ENCODE measurements at regions not wholly inside any gene's neighbourhood (a gene's known extent, or its start where the extent isn't known, plus 50 kb on each side); places are given as distances from the start of the nearest gene placed in this dataset.
"Not testable (repeated sequence)": the region's sequence is repeated elsewhere in the genome, so short reads cannot be mapped to it uniquely, and the experiment has no call there.

DNA sequence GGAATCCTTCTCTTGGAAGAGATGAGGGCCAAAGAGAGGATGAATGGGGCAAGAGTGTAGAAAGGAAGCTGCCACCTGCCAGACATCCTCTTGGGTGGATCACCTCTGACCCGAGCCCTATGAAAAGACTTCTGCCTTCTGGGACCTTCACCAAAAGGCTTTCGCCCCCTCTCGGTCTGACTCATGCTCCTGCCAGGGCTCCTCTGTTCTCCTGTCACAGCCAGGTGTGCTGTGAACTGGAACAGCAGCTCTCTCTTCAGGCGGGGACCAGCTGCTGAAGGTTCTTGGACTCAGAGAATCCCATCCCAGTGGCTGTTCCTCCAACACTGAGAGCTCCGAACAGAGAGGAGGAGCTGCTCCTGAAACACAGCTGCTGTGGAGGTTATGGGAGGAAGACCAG is 96.6 kb upstream of the AKAP13 start:
- H3K27ac ChIP-seq (ENCODE audit: low read depth in 2 of 2, low read length in 1 of 2); H3K36me3 ChIP-seq (replicated peaks in 1 of 2; ENCODE audit: control insufficient read depth in 1 of 2, insufficient read depth in 2 of 2, low read length in 1 of 2); H3F3A ChIP-seq (replicated peaks; ENCODE audit: insufficient read depth); H3K27me3 ChIP-seq (ENCODE audit: insufficient read depth); H2AFZ ChIP-seq (ENCODE audit: low read depth); H3K4me3 ChIP-seq (ENCODE audit: low read depth in 2 of 2, low read length in 1 of 2); H3K79me2 ChIP-seq (ENCODE audit: insufficient read depth); CTCF ChIA-PET; H3K9me3 ChIP-seq; H3K9ac ChIP-seq; H3K4me1 ChIP-seq (ENCODE audit: control insufficient read depth in 1 of 2, insufficient read depth in 2 of 2, low read depth in 1 of 2, low read length in 1 of 2); DNase-seq; H4K20me1 ChIP-seq (ENCODE audit: insufficient read depth); H3K9me2 ChIP-seq; H3K4me2 ChIP-seq; POLR2A ChIA-PET: not testable (repeated sequence)
- WGBS (ENCODE audit: low lambda C conversion rate), result 71% methylated on average over 4 of the region's 5 CpGs

DNA sequence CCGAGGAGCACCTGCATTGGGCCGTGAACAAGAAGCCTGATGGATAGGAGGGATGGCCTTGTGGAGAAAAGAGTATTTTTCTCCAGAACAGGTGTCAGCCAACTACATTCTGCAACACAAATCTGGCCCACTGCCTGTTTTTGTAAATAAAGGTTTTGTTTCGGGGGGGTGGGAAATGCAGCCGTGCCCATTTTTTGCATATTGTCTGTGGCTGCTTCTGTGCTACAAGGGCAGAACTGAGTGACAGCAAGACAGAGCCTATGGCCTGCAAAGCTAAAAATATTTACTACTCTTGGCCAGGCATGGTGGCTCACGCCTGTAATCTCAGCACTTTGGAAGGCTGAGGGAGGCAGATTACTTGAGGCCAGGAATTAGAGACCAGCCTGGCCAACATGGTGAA is 95.9 kb upstream of the AKAP13 start:
- TF ChIP-seq SIN3A (IDR thresholded peaks at IDR 0.05; ENCODE audit: borderline replicate concordance, low read depth, low read length) (no peak), GABPA (IDR thresholded peaks at IDR 0.05; ENCODE audit: low read depth) (no peak), SMC3 (IDR thresholded peaks at IDR 0.05; ENCODE audit: low read depth, low read length) (no peak), RAD21 (IDR thresholded peaks at IDR 0.05; ENCODE audit: low read length) (no peak), CHD2 (IDR thresholded peaks at IDR 0.05; ENCODE audit: low read length, partially characterized antibody) (no peak), YY1 (IDR thresholded peaks at IDR 0.05; ENCODE audit: low read depth) (no peak), FOXJ3 (CRISPR knock-in tag; IDR thresholded peaks at IDR 0.05) (no peak), MXI1 (IDR thresholded peaks at IDR 0.05; ENCODE audit: low read depth, low read length) (no peak), EP300 (IDR thresholded peaks at IDR 0.05; ENCODE audit: borderline replicate concordance in 1 of 2, low read depth in 1 of 2, low read length in 1 of 2) (no peak), NFIC (IDR thresholded peaks at IDR 0.05; ENCODE audit: borderline replicate concordance) (no peak), RFX5 (IDR thresholded peaks at IDR 0.05; ENCODE audit: low read length) (no peak), TAF1 (IDR thresholded peaks at IDR 0.05; ENCODE audit: borderline replicate concordance, low read depth, low read length) (no peak), EZH2phosphoT487 (IDR thresholded peaks at IDR 0.05; ENCODE audit: borderline replicate concordance, low read depth) (no peak), FOSL2 (IDR thresholded peaks at IDR 0.05; ENCODE audit: borderline replicate concordance, low read depth) (no peak)
- TF ChIP-seq, protein P1, sequence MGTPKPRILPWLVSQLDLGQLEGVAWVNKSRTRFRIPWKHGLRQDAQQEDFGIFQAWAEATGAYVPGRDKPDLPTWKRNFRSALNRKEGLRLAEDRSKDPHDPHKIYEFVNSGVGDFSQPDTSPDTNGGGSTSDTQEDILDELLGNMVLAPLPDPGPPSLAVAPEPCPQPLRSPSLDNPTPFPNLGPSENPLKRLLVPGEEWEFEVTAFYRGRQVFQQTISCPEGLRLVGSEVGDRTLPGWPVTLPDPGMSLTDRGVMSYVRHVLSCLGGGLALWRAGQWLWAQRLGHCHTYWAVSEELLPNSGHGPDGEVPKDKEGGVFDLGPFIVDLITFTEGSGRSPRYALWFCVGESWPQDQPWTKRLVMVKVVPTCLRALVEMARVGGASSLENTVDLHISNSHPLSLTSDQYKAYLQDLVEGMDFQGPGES (IDR thresholded peaks at IDR 0.05; ENCODE audit: low read depth, low read length), result no peak
- TF ChIP-seq, protein P2, sequence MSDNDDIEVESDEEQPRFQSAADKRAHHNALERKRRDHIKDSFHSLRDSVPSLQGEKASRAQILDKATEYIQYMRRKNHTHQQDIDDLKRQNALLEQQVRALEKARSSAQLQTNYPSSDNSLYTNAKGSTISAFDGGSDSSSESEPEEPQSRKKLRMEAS (IDR thresholded peaks at IDR 0.05; ENCODE audit: low read depth), result no peak
- TF ChIP-seq, protein P3, sequence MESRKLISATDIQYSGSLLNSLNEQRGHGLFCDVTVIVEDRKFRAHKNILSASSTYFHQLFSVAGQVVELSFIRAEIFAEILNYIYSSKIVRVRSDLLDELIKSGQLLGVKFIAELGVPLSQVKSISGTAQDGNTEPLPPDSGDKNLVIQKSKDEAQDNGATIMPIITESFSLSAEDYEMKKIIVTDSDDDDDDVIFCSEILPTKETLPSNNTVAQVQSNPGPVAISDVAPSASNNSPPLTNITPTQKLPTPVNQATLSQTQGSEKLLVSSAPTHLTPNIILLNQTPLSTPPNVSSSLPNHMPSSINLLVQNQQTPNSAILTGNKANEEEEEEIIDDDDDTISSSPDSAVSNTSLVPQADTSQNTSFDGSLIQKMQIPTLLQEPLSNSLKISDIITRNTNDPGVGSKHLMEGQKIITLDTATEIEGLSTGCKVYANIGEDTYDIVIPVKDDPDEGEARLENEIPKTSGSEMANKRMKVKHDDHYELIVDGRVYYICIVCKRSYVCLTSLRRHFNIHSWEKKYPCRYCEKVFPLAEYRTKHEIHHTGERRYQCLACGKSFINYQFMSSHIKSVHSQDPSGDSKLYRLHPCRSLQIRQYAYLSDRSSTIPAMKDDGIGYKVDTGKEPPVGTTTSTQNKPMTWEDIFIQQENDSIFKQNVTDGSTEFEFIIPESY (IDR thresholded peaks at IDR 0.05; ENCODE audit: borderline replicate concordance, low read depth), result no peak
- 81% methylated on average over 5 of the region's 5 CpGs for WGBS (ENCODE audit: low lambda C conversion rate)
- Histone ChIP-seq H3K4me3 (ENCODE audit: low read depth in 2 of 2, low read length in 1 of 2) (no peak overlapping the region), H3K4me2 (no peak overlapping the region), H3K27me3 (ENCODE audit: insufficient read depth) (no peaks in the 10 kb centered on the region), H3F3A (replicated peaks; ENCODE audit: insufficient read depth) (peaks cover 10% of the 10 kb centered on the region), H3K9me2 (no peaks in the 10 kb centered on the region), H3K9ac (no peak overlapping the region), H4K20me1 (ENCODE audit: insufficient read depth) (no peaks in the 10 kb centered on the region), H3K4me1 (ENCODE audit: control insufficient read depth in 1 of 2, insufficient read depth in 2 of 2, low read depth in 1 of 2, low read length in 1 of 2) (peaks cover 0 to 1% of the 10 kb centered on the region in 2 experiments; a peak in 1 of 4 replicates), H3K79me2 (ENCODE audit: insufficient read depth) (no peaks in the 10 kb centered on the region), H3K36me3 (replicated peaks in 1 of 2; ENCODE audit: control insufficient read depth in 1 of 2, insufficient read depth in 2 of 2, low read length in 1 of 2) (no peaks in the 10 kb centered on the region), H3K9me3 (no peaks in the 10 kb centered on the region), H2AFZ (ENCODE audit: low read depth) (no peak overlapping the region), H3K27ac (ENCODE audit: low read depth in 2 of 2, low read length in 1 of 2) (no peak overlapping the region)
- CTCF ChIA-PET, result interaction anchor here (0.7 kb wide), 1 partner anchor 329 kb away, joined by 4 read pairs; no protein-coding TSS in a partner anchor
- POLR2A ChIA-PET, result no interaction called here
- no peak for DNase-seq

All from SK-N-SH (cell line).